DND-41 (cell line): ENCODE measurements at regions not wholly inside any gene's neighbourhood (a gene's known extent, or its start where the extent isn't known, plus 50 kb on each side); places are given as distances from the start of the nearest gene placed in this dataset.

Source experiments
- ATAC-seq: fragments of 200-7000 bp; cut with Tn5 transposase; 3 replicates; pipeline ENCODE4 v1.9.1; 2021; ENCODE audit warnings: low read depth; ENCODE audit not compliant: insufficient read depth
- DNase-seq: peaks from one replicate; pipeline ENCODE4 v3.0.0-alpha.2; 2020
- H2AFZ ChIP-seq: 2 replicates; pipeline ENCODE4 v1.6.0; 2012; ENCODE audit warnings: low read depth, low read length
- H3K27ac ChIP-seq: 2 replicates; pipeline ENCODE4 v1.5.1; 2012; ENCODE audit warnings: low read length, inconsistent platforms
- H3K27me3 ChIP-seq: fragments of 200-600 bp; sonication (generic); 2 replicates; pipeline ENCODE4 v1.6.0; 2012; ENCODE audit warnings: low read length, mild to moderate bottlenecking, inconsistent platforms; ENCODE audit not compliant: insufficient read depth, poor library complexity
- H3K36me3 ChIP-seq: 2 replicates; pipeline ENCODE4 v1.5.1; 2012; ENCODE audit warnings: low read length, inconsistent platforms; ENCODE audit not compliant: insufficient read depth
- H3K4me1 ChIP-seq: 2 replicates; pipeline ENCODE4 v1.5.1; 2012; ENCODE audit warnings: mild to moderate bottlenecking, low read length; ENCODE audit not compliant: insufficient read depth
- H3K4me2 ChIP-seq: 2 replicates; pipeline ENCODE4 v1.6.0; 2012; ENCODE audit warnings: mild to moderate bottlenecking, moderate library complexity, low read length, inconsistent platforms; ENCODE audit not compliant: insufficient read depth
- H3K4me3 ChIP-seq, 2 experiments: fragments of 200-600 bp in 1 of 2; shearing (Covaris generic) in 1 of 2; 2 replicates each; pipeline ENCODE4 v1.5.1; 2012 to 2016; ENCODE audit warnings: inconsistent platforms in 2 of 2, low read length in 2 of 2, mild to moderate bottlenecking in 2 of 2, low read depth in 1 of 2, moderate library complexity in 1 of 2
- H3K79me2 ChIP-seq: 2 replicates; pipeline ENCODE4 v1.6.0; 2012; ENCODE audit warnings: low read length, inconsistent platforms; ENCODE audit not compliant: insufficient read depth
- H3K9ac ChIP-seq: 2 replicates; pipeline ENCODE4 v1.6.0; 2012; ENCODE audit warnings: low read depth, mild to moderate bottlenecking, inconsistent platforms, low read length, moderate library complexity
- H3K9me3 ChIP-seq: 2 replicates; pipeline ENCODE4 v1.5.1; 2012; ENCODE audit warnings: low read length, moderate library complexity, mild to moderate bottlenecking, inconsistent platforms; ENCODE audit not compliant: insufficient read depth, severe bottlenecking
- H4K20me1 ChIP-seq: 2 replicates; pipeline ENCODE4 v1.6.0; 2012; ENCODE audit warnings: low read length; ENCODE audit not compliant: insufficient read depth
- CTCF ChIP-seq: IDR thresholded peaks from 2 replicates; pipeline ENCODE4 v1.5.1; 2012; ENCODE audit warnings: borderline replicate concordance, low read length, moderate library complexity, mild to moderate bottlenecking; ENCODE audit not compliant: poor library complexity, severe bottlenecking; ENCODE audit errors: extremely low read depth
- EZH2 ChIP-seq: IDR thresholded peaks from 3 replicates; pipeline ENCODE4 v1.6.1; 2012; ENCODE audit warnings: borderline replicate concordance, low read depth, mild to moderate bottlenecking, moderate library complexity, low read length, inconsistent platforms; ENCODE audit not compliant: severe bottlenecking

- DNase-seq (no peak), ATAC-seq (no peak)
Measured at GRCh38 chr4:38266616-38267015, 306.4 kb downstream of the PTTG2 start.

GRCh38 chr4:38268108-38268820 lies 308.1 kb downstream of the PTTG2 start:
- Histone ChIP-seq H3K4me1 (no peaks in the 10 kb centered on the region), H3K9ac (no peak overlapping the region), H2AFZ (no peak overlapping the region), H4K20me1 (no peaks in the 10 kb centered on the region), H3K36me3 (no peaks in the 10 kb centered on the region), H3K4me3 (no peak overlapping the region), H3K4me2 (no peak overlapping the region), H3K27me3 (no peaks in the 10 kb centered on the region), H3K9me3 (no peaks in the 10 kb centered on the region), H3K79me2 (no peaks in the 10 kb centered on the region), H3K27ac (no peak overlapping the region)
- ATAC-seq (no peak), DNase-seq (no peak)
- no peak for TF ChIP-seq CTCF
- TF ChIP-seq EZH2, result no peak

More at GRCh38 chr4:38266616-38267015, 306.4 kb downstream of the PTTG2 start:
- H2AFZ ChIP-seq, result no peak overlapping the region
- no peak overlapping the region for H3K4me2 ChIP-seq
- H4K20me1 ChIP-seq, result no peaks in the 10 kb centered on the region
- no peaks in the 10 kb centered on the region for H3K79me2 ChIP-seq
- no peak overlapping the region for H3K27ac ChIP-seq
- no peak overlapping the region for H3K9ac ChIP-seq
- H3K36me3 ChIP-seq, result no peaks in the 10 kb centered on the region
- H3K9me3 ChIP-seq, result no peaks in the 10 kb centered on the region
- no peaks in the 10 kb centered on the region for H3K27me3 ChIP-seq
- TF ChIP-seq CTCF (no peak), EZH2 (no peak)
- no peaks in the 10 kb centered on the region for H3K4me1 ChIP-seq
- no peak overlapping the region for H3K4me3 ChIP-seq

DNA sequence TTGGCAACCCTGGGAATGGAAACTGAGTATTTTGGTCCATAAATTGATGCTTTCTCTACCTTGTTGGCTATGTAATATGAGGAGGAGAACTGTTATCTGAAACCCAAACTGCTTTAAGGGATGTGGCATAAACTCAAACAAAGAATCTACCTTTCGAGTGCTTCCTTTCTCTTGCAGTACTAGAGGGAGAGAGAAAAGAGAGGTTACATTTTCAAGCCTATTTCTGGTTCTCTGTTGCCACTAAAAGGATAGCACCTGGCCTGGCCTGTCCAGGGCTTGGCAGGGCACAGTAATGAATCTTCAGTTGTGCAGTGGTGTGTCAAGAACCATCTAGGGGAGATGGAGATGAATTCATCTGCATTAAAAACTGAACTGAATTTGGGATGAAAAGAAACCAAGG lies 308.6 kb downstream of the PTTG2 start:
- Histone ChIP-seq H3K4me2 (no peak overlapping the region), H3K27me3 (no peaks in the 10 kb centered on the region), H3K36me3 (no peaks in the 10 kb centered on the region), H3K79me2 (no peaks in the 10 kb centered on the region), H3K4me3 (no peak overlapping the region), H3K4me1 (no peaks in the 10 kb centered on the region), H2AFZ (no peak overlapping the region), H3K27ac (no peak overlapping the region), H3K9ac (no peak overlapping the region), H4K20me1 (no peaks in the 10 kb centered on the region), H3K9me3 (no peaks in the 10 kb centered on the region)
- TF ChIP-seq CTCF, result no peak
- TF ChIP-seq EZH2, result no peak
- DNase-seq (no peak), ATAC-seq (no peak)

DNA sequence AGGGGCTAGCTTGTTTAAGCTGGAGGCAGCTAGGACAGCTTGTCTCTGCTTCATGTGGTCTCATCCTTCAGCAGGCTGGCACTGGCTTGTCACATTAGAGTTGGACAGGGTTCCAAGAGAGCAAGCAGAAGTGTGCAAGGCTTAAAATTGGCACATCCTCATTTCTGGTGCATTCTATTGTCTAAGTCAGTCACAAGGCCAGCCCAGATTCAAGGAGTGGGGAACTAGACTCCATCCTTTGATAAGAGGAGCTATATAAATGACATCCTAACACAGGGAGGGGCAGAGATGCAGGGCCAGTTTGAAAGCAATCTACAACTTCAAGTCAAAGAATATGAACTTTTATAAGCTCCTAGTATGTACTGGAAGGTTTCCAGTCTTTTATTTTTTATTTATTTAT lies 313.2 kb downstream of the PTTG2 start:
- Histone ChIP-seq H3K9ac (no peak overlapping the region), H3K36me3 (no peaks in the 10 kb centered on the region), H3K27me3 (no peaks in the 10 kb centered on the region), H4K20me1 (no peaks in the 10 kb centered on the region), H3K9me3 (peaks cover 2% of the 10 kb centered on the region), H3K79me2 (no peaks in the 10 kb centered on the region), H3K4me2 (no peak overlapping the region), H3K4me3 (no peak overlapping the region), H2AFZ (no peak overlapping the region), H3K27ac (no peak overlapping the region), H3K4me1 (no peaks in the 10 kb centered on the region)
- TF ChIP-seq CTCF, result no peak
- no peak for TF ChIP-seq EZH2
- no peak for ATAC-seq
- DNase-seq, result no peak
